Stomach (tissue), 4 donors: ENCODE measurements at regions not wholly inside any gene's neighbourhood (a gene's known extent, or its start where the extent isn't known, plus 50 kb on each side); places are given as distances from the start of the nearest gene placed in this dataset.

ENCODE experiments used
- POLR2A ChIP-seq, 4 donors: fragments of 450-650 bp; IDR thresholded peaks; one replicate each; pipeline ENCODE4 v1.6.1; 2016; ENCODE audit warnings: antibody characterized with exemption in 4 of 4, control low read depth in 2 of 4, mild to moderate bottlenecking in 1 of 4, moderate library complexity in 1 of 4
- TF ChIP-seq, protein P1 (sequence below), 7 experiments: fragments of 450-650 bp in 4 of 7; fragments of 200-600 bp in 3 of 7; sonication (generic) in 3 of 7; IDR thresholded peaks; one replicate each; pipeline ENCODE4 v1.5.1; 2016 to 2019; ENCODE audit warnings: antibody characterized with exemption in 7 of 7, control low read depth in 2 of 7, mild to moderate bottlenecking in 1 of 7

DNA sequence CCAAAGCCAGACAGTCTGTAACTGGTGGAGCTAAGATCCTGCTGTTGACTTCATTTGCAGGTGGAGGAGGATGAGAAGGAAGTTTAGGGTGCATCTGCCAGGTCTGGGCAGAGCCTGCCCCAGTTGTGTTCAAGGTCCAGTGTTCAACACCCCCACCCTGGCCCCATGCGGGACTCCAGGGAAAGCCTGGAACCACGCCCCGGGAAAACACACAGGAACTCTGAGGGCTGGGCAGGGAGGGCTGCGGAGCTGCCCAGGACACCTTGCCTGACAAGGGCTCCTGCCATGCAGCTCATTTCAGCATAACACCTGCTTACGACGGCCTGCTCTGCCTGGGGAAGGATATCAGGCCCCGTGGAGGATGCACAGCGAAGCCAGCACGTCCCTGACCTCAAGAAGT lies 286.3 kb downstream of the XXYLT1 start:
- TF ChIP-seq POLR2A (IDR thresholded peaks at IDR 0.05) = no peak
- TF ChIP-seq, protein P1, sequence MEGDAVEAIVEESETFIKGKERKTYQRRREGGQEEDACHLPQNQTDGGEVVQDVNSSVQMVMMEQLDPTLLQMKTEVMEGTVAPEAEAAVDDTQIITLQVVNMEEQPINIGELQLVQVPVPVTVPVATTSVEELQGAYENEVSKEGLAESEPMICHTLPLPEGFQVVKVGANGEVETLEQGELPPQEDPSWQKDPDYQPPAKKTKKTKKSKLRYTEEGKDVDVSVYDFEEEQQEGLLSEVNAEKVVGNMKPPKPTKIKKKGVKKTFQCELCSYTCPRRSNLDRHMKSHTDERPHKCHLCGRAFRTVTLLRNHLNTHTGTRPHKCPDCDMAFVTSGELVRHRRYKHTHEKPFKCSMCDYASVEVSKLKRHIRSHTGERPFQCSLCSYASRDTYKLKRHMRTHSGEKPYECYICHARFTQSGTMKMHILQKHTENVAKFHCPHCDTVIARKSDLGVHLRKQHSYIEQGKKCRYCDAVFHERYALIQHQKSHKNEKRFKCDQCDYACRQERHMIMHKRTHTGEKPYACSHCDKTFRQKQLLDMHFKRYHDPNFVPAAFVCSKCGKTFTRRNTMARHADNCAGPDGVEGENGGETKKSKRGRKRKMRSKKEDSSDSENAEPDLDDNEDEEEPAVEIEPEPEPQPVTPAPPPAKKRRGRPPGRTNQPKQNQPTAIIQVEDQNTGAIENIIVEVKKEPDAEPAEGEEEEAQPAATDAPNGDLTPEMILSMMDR (IDR thresholded peaks at IDR 0.05) = no peak
